ENCODE measurements at regions not wholly inside any gene's neighbourhood (a gene's known extent, or its start where the extent isn't known, plus 50 kb on each side); places are given as distances from the start of the nearest gene placed in this dataset.

DNA sequence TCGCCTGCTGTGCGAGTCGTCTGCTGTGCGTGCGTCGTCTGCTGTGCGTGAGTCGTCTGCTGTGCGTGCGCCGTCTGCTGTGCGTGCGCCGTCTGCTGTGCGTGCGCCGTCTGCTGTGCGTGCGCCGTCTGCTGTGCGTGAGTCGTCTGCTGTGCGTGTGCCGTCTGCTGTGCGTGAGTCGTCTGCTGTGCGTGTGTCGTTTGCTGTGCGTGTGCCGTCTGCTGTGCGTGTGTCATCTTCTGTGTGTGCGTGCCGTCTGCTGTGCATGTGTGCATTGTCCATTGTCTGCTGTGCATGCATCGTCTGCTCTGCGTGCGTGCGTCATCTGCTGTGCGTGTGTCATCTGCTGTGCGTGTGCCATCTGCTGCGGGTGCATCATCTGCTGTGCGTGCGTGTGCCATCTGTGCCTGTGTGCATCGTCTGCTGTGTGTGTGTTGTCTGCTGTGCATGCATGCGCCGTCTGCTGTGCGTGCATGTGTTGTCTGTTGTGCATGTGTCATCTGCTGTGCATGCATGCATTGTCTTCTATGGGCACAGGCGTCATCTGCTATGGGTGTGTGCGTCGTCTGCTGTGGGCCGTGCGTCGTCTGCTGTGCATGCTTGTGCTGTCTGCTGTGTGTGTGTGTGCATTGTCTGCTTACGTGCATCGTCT, 68.6 kb upstream of the IRX4 start:
- no peaks in the 10 kb centered on the region for H3K4me1 ChIP-seq
- TF ChIP-seq POLR2A (IDR thresholded peaks at IDR 0.05), result no peak
- TF ChIP-seq, protein P1, sequence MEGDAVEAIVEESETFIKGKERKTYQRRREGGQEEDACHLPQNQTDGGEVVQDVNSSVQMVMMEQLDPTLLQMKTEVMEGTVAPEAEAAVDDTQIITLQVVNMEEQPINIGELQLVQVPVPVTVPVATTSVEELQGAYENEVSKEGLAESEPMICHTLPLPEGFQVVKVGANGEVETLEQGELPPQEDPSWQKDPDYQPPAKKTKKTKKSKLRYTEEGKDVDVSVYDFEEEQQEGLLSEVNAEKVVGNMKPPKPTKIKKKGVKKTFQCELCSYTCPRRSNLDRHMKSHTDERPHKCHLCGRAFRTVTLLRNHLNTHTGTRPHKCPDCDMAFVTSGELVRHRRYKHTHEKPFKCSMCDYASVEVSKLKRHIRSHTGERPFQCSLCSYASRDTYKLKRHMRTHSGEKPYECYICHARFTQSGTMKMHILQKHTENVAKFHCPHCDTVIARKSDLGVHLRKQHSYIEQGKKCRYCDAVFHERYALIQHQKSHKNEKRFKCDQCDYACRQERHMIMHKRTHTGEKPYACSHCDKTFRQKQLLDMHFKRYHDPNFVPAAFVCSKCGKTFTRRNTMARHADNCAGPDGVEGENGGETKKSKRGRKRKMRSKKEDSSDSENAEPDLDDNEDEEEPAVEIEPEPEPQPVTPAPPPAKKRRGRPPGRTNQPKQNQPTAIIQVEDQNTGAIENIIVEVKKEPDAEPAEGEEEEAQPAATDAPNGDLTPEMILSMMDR (IDR thresholded peaks at IDR 0.05 in 4 of 5, conservative IDR thresholded peaks at IDR 0.05 in 1 of 5), result no peak
- no peak overlapping the region for H3K4me3 ChIP-seq
- intact Hi-C loops (cut with DNase I; ENCODE audit: low total_unique reads), result no loop called here
- H3K36me3 ChIP-seq, result no peaks in the 10 kb centered on the region
- H3K27me3 ChIP-seq, result no peaks in the 10 kb centered on the region
- no peaks in the 10 kb centered on the region for H3K9me3 ChIP-seq
- DNase-seq, result no peak
- H3K27ac ChIP-seq, result no peak overlapping the region
- in situ Hi-C loops (cut with MboI; ENCODE audit: low sequenced_read_pairs in 4 of 4), result no loop called here
- no peak for ATAC-seq

DNA sequence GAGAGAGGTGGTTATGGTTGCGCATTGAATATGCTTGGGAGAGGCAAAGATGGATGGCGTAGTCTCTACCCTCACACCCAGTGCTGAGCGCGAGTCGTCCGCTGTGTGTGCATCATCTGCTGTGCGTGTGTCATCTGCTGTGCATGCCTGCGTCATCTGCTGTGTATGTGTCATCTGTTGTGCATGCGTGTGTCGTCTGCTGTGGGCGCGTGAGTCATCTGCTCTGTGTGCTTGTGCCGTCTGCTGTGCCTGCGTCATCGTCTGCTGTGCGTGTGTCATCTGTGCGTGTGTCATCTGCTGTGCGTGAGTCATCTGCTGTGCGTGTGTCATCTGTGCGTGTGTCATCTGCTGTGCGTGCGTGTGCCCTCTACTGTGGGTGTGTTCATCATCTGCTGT, 68.0 kb upstream of the IRX4 start:
- Histone ChIP-seq H3K27ac (no peak overlapping the region), H3K4me3 (no peak overlapping the region), H3K27me3 (no peaks in the 10 kb centered on the region), H3K9me3 (no peaks in the 10 kb centered on the region), H3K36me3 (no peaks in the 10 kb centered on the region), H3K4me1 (no peaks in the 10 kb centered on the region)
- in situ Hi-C loops (cut with MboI; ENCODE audit: low sequenced_read_pairs in 4 of 4), result no loop called here
- intact Hi-C loops (cut with DNase I; ENCODE audit: low total_unique reads), result no loop called here
- DNase-seq (no peak), ATAC-seq (no peak)
- no peak for TF ChIP-seq POLR2A (IDR thresholded peaks at IDR 0.05)
- TF ChIP-seq, protein P1 (IDR thresholded peaks at IDR 0.05 in 4 of 5, conservative IDR thresholded peaks at IDR 0.05 in 1 of 5), result no peak

DNA sequence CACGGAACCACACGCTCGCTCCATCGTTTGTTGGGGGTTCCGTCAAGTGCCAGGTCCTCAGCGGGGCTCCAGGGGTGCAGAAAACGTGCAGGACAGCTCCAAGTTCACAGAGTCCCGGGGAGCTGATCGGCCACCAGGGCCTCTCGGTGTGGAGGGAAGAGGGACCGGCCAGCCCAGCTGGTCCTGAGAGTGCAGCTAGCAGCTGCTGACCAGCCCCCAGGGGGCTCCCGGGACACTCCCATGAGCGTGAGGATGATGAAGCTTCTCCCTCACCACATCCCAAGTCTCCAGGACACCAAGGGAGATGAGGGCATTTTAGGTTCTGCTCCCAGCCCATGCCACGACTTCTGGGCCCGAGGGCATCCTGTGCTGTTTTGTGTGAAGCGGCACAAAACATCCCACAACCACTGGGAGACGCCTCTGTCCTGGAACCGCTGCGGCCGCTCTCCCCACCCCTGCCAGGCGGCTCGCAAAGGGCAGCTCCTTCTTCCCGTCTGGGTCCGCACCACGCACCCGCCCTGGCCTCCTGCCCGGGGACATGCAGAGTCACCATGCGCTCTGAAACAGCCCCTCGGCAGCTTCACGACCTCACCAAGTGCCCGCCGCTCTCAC, 67.5 kb upstream of the IRX4 start:
- Histone ChIP-seq H3K9me3 (no peaks in the 10 kb centered on the region), H3K4me1 (no peaks in the 10 kb centered on the region), H3K4me3 (no peak overlapping the region), H3K27me3 (no peaks in the 10 kb centered on the region), H3K36me3 (no peaks in the 10 kb centered on the region), H3K27ac (no peak overlapping the region)
- TF ChIP-seq, protein P1 (IDR thresholded peaks at IDR 0.05 in 4 of 5, conservative IDR thresholded peaks at IDR 0.05 in 1 of 5), result no peak
- no peak for TF ChIP-seq POLR2A (IDR thresholded peaks at IDR 0.05)
- intact Hi-C loops (cut with DNase I; ENCODE audit: low total_unique reads) (no loop called here), in situ Hi-C loops (cut with MboI; ENCODE audit: low sequenced_read_pairs in 4 of 4) (no loop called here)
- ATAC-seq, result no peak
- DNase-seq, result no peak

GRCh38 chr5:1949253-1949652, 66.5 kb upstream of the IRX4 start:
- Histone ChIP-seq H3K27me3 (no peaks in the 10 kb centered on the region), H3K27ac (peak overlapping the region in 1 of 4 donors; percentile 49), H3K9me3 (no peaks in the 10 kb centered on the region), H3K4me3 (peak overlapping the region in 1 of 4 donors; percentile 14), H3K36me3 (no peaks in the 10 kb centered on the region), H3K4me1 (no peaks in the 10 kb centered on the region)
- intact Hi-C loops (cut with DNase I; ENCODE audit: low total_unique reads), result no loop called here
- TF ChIP-seq, protein P1 (IDR thresholded peaks at IDR 0.05 in 4 of 5, conservative IDR thresholded peaks at IDR 0.05 in 1 of 5), result no peak
- no peak for TF ChIP-seq POLR2A (IDR thresholded peaks at IDR 0.05)
- in situ Hi-C loops (cut with MboI; ENCODE audit: low sequenced_read_pairs in 4 of 4), result no loop called here
- DNase-seq (no peak), ATAC-seq (no peak)
